Stimulated activated CD4-positive, alpha-beta T cell treated with anti-CD3 and anti-CD28 coated beads, Interleukin-12 subunit alpha, Interleukin-12 subunit beta, amount 100 ng/mL, for 24 hours (primary cell): ENCODE measurements at regions not wholly inside any gene's neighbourhood (a gene's known extent, or its start where the extent isn't known, plus 50 kb on each side); places are given as distances from the start of the nearest gene placed in this dataset.
"Not testable (repeated sequence)": the region's sequence is repeated elsewhere in the genome, so short reads cannot be mapped to it uniquely, and the experiment has no call there.

Source experiments
- DNase-seq, 2 experiments: peaks; one replicate each; pipeline ENCODE4 v3.0.0-alpha.2; 2020; ENCODE audit warnings: low read depth in 2 of 2

- DNase-seq, result no peak
These were observed 247.4 kb downstream of the ACTR3B start for GRCh38 chr7:153006911-153007310.

GRCh38 chr7:153010416-153010815 is 250.9 kb downstream of the ACTR3B start:
- no peak for DNase-seq

- DNase-seq, result no peak
These were observed 252.7 kb downstream of the ACTR3B start for GRCh38 chr7:153012203-153012602.

GRCh38 chr7:153017223-153017622 is 257.7 kb downstream of the ACTR3B start:
- no peak for DNase-seq

GRCh38 chr7:153021542-153021941 is 262.0 kb downstream of the ACTR3B start:
- DNase-seq, result no peak

GRCh38 chr7:153022475-153023193 is 263.1 kb downstream of the ACTR3B start:
- no peak for DNase-seq

GRCh38 chr7:153023194-153023592 is 263.6 kb downstream of the ACTR3B start:
- DNase-seq, result no peak

GRCh38 chr7:153027210-153027609 is 267.7 kb downstream of the ACTR3B start:
- DNase-seq, result no peak

GRCh38 chr7:153027904-153028303 is 268.4 kb downstream of the ACTR3B start:
- DNase-seq, result no peak

GRCh38 chr7:153030976-153031375 is 271.4 kb downstream of the ACTR3B start:
- no peak for DNase-seq

GRCh38 chr7:153034791-153035190 is 275.2 kb downstream of the ACTR3B start:
- DNase-seq, result no peak

- DNase-seq, result no peak
These were observed 277.0 kb downstream of the ACTR3B start for GRCh38 chr7:153036396-153037063.

GRCh38 chr7:153043440-153043839 is 283.9 kb downstream of the ACTR3B start:
- DNase-seq, result no peak

GRCh38 chr7:153044981-153045380 is 285.4 kb downstream of the ACTR3B start:
- DNase-seq, result no peak

- DNase-seq, result no peak
These were observed 287.8 kb downstream of the ACTR3B start for GRCh38 chr7:153047079-153047959.

GRCh38 chr7:153052206-153052605 is 292.7 kb downstream of the ACTR3B start:
- no peak for DNase-seq

- no peak for DNase-seq
These were observed 302.5 kb downstream of the ACTR3B start for GRCh38 chr7:153061910-153062528.

- DNase-seq, result no peak
These were observed 305.5 kb downstream of the ACTR3B start for GRCh38 chr7:153065051-153065450.

- no peak for DNase-seq
These were observed 307.2 kb downstream of the ACTR3B start for GRCh38 chr7:153066711-153067110.

- no peak for DNase-seq
These were observed 310.6 kb downstream of the ACTR3B start for GRCh38 chr7:153070141-153070540.

GRCh38 chr7:153072806-153073205 is 313.3 kb downstream of the ACTR3B start:
- DNase-seq, result no peak

GRCh38 chr7:153076289-153076688 is 316.7 kb downstream of the ACTR3B start:
- not testable (repeated sequence) for DNase-seq
